SK-N-MC (cell line): ENCODE measurements at regions not wholly inside any gene's neighbourhood (a gene's known extent, or its start where the extent isn't known, plus 50 kb on each side); places are given as distances from the start of the nearest gene placed in this dataset.

Experiments used
- EZH2 ChIP-seq: fragments of 200-600 bp; sonication (generic); IDR thresholded peaks from one replicate; pipeline ENCODE4 v1.6.1; 2017; ENCODE audit warnings: antibody characterized with exemption
- POLR2AphosphoS5 ChIP-seq: IDR thresholded peaks from 2 replicates; pipeline ENCODE4 v1.6.1; 2012; ENCODE audit warnings: mild to moderate bottlenecking, low read depth, low read length, borderline replicate concordance

DNA sequence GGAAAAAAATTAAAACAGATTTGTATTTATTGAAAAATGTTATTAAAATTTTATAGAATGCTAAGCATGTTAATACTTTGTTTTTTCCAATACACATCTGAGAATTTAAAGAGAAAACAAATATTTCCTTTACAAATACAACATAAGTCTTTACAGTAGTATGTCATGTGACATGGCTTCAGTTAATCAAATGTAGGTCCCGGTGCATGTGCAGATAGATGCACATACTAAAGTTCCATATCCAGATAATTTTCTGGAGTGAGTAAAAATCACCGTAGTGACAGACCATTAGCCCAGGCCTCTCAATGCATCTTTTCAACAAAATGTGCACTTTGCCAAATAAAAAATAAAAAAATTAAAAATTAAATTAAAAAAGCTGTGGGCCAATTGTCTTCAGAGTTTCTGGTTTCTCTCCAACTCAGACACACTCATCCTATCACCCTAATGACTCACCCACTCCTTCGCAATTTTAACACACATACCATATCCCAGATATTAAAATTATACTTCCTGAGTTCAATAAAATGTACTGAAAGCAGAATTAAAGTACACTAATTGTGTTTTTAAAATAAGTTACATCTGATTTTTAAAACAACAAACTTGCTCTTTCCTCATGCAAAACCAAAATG, 508.1 kb downstream of the NR2F1-AS1 start:
- TF ChIP-seq EZH2 = no peak
- no peak for TF ChIP-seq POLR2AphosphoS5
